Activated CD4-positive, alpha-beta T cell treated with anti-CD3 and anti-CD28 coated beads, Interleukin-2, amount 10 ng/mL, durations not matched to agents 7 days and 5 days (primary cell): ENCODE measurements at regions not wholly inside any gene's neighbourhood (a gene's known extent, or its start where the extent isn't known, plus 50 kb on each side); places are given as distances from the start of the nearest gene placed in this dataset.
A peak's percentile ranks its signal among the peaks of the same experiment; 100 is the strongest.

Source experiments
- CTCF ChIA-PET: fragments of 350-600 bp; sonication (Branson Sonifier 250); formaldehyde crosslinking; loops from one replicate; lab custom pipeline; 2021; ENCODE audit warnings: antibody characterized with exemption; lab: Charles Lee
- POLR2A ChIA-PET: fragments of 350-600 bp; sonication (Branson Sonifier 250); formaldehyde crosslinking; loops from one replicate; lab custom pipeline; 2021; ENCODE audit warnings: antibody characterized with exemption; lab: Charles Lee
- DNase-seq: peaks from one replicate; pipeline ENCODE4 v3.0.0-alpha.2; 2020
- H3K27ac Mint-ChIP-seq: one replicate; pipeline ENCODE4 v1.8.0; 2021; ENCODE audit warnings: mild to moderate bottlenecking, moderate library complexity, mixed read lengths
- H3K27me3 Mint-ChIP-seq: one replicate; pipeline ENCODE4 v1.8.0; 2021; ENCODE audit warnings: mixed read lengths
- H3K36me3 Mint-ChIP-seq: one replicate; pipeline ENCODE4 v1.8.0; 2021; ENCODE audit warnings: low read depth, mixed read lengths
- H3K4me1 Mint-ChIP-seq: one replicate; pipeline ENCODE4 v1.8.0; 2021; ENCODE audit warnings: mixed read lengths
- H3K4me3 Mint-ChIP-seq: one replicate; pipeline ENCODE4 v1.8.0; 2021; ENCODE audit warnings: mild to moderate bottlenecking, moderate library complexity, mixed read lengths
- H3K9me3 Mint-ChIP-seq: one replicate; pipeline ENCODE4 v1.8.0; 2021; ENCODE audit warnings: mixed read lengths

- ChIA-PET CTCF (interaction anchor here (0.9 kb wide), 1 partner anchor 9 kb away, joined by 4 read pairs; no protein-coding TSS in a partner anchor), POLR2A (no interaction called here)
- H3K36me3 Mint-ChIP-seq = no peaks in the 10 kb centered on the region
- H3K4me3 Mint-ChIP-seq = no peak overlapping the region
- H3K9me3 Mint-ChIP-seq = no peaks in the 10 kb centered on the region
- H3K27me3 Mint-ChIP-seq = no peaks in the 10 kb centered on the region
- H3K4me1 Mint-ChIP-seq = no peaks in the 10 kb centered on the region
- DNase-seq = no peak
- no peak overlapping the region for H3K27ac Mint-ChIP-seq
These were observed 419.9 kb upstream of the RARB start for GRCh38 chr3:25007974-25008658.

- POLR2A ChIA-PET = no interaction called here
- CTCF ChIA-PET = interaction anchor here (0.8 kb wide), 1 partner anchor 24 kb away, joined by 3 read pairs; no protein-coding TSS in a partner anchor
- Mint-ChIP-seq H3K4me3 (no peak overlapping the region), H3K27me3 (no peaks in the 10 kb centered on the region), H3K9me3 (no peaks in the 10 kb centered on the region), H3K4me1 (no peaks in the 10 kb centered on the region), H3K36me3 (no peaks in the 10 kb centered on the region), H3K27ac (no peak overlapping the region)
- DNase-seq = no peak
These were observed 418.4 kb upstream of the RARB start for GRCh38 chr3:25009665-25010064.

GRCh38 chr3:25015599-25015998, 412.5 kb upstream of the RARB start:
- no peak for DNase-seq
- ChIA-PET POLR2A (no interaction called here), CTCF (no interaction called here)
- Mint-ChIP-seq H3K36me3 (no peaks in the 10 kb centered on the region), H3K4me1 (no peaks in the 10 kb centered on the region), H3K9me3 (no peaks in the 10 kb centered on the region), H3K27me3 (no peaks in the 10 kb centered on the region), H3K4me3 (no peak overlapping the region), H3K27ac (no peak overlapping the region)

DNA sequence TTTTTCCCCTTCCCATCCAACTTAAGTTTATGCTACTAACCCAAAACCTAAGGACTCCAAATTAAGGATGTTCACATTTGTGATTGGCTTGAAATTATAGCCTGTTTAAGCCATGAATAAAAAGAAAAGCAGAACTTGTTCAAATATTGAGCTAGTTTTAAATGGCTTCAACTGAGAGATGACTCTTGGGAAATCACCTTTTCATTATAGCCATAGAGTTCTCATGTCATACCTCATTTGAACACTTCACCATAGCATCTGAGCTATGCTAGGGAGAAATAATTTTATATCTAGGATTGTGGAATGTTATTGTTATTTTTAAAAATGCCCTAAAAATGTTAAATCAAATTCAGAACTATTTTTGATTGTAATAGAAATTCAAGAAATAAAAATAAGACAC, 409.2 kb upstream of the RARB start:
- no peaks in the 10 kb centered on the region for H3K4me1 Mint-ChIP-seq
- no peak overlapping the region for H3K4me3 Mint-ChIP-seq
- no peak overlapping the region for H3K27ac Mint-ChIP-seq
- H3K9me3 Mint-ChIP-seq = no peaks in the 10 kb centered on the region
- DNase-seq = no peak
- H3K27me3 Mint-ChIP-seq = no peaks in the 10 kb centered on the region
- CTCF ChIA-PET = no interaction called here
- POLR2A ChIA-PET = no interaction called here
- no peaks in the 10 kb centered on the region for H3K36me3 Mint-ChIP-seq

GRCh38 chr3:25019506-25019905, 408.6 kb upstream of the RARB start:
- H3K9me3 Mint-ChIP-seq = no peaks in the 10 kb centered on the region
- ChIA-PET CTCF (no interaction called here), POLR2A (no interaction called here)

GRCh38 chr3:25021816-25022215, 406.2 kb upstream of the RARB start:
- DNase-seq = no peak
- no peak overlapping the region for H3K27ac Mint-ChIP-seq
- no peak overlapping the region for H3K4me3 Mint-ChIP-seq
- H3K27me3 Mint-ChIP-seq = no peaks in the 10 kb centered on the region
- ChIA-PET CTCF (no interaction called here), POLR2A (no interaction called here)
- H3K36me3 Mint-ChIP-seq = no peaks in the 10 kb centered on the region
- no peaks in the 10 kb centered on the region for H3K4me1 Mint-ChIP-seq
- no peaks in the 10 kb centered on the region for H3K9me3 Mint-ChIP-seq

More at GRCh38 chr3:25019506-25019905, 408.6 kb upstream of the RARB start:
- H3K36me3 Mint-ChIP-seq = no peaks in the 10 kb centered on the region
- no peaks in the 10 kb centered on the region for H3K4me1 Mint-ChIP-seq
- H3K27ac Mint-ChIP-seq = no peak overlapping the region
- DNase-seq = no peak
- no peak overlapping the region for H3K4me3 Mint-ChIP-seq
- no peaks in the 10 kb centered on the region for H3K27me3 Mint-ChIP-seq

DNA sequence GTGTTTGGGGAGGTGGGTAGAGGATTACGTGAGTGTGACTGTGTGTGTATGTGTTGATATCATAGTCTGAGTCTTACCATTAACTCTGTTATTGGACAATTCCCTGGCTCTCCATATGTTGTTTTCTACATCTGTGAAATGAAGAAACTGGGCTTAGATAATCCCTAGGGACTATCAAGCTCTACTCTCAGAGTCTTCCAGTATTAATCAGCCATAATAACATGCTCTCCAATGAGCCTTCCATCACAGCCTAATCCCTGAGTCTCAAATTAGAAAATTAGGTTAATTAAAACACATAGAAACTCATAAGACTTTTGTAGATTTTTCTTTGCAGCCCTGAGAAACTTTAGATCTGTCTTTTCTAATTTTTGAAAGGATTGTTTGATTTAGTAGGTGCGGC, 404.2 kb upstream of the RARB start:
- DNase-seq = no peak
- no peaks in the 10 kb centered on the region for H3K4me1 Mint-ChIP-seq
- H3K4me3 Mint-ChIP-seq = no peak overlapping the region
- POLR2A ChIA-PET = no interaction called here
- H3K36me3 Mint-ChIP-seq = no peaks in the 10 kb centered on the region
- H3K27me3 Mint-ChIP-seq = no peaks in the 10 kb centered on the region
- H3K9me3 Mint-ChIP-seq = no peaks in the 10 kb centered on the region
- no peak overlapping the region for H3K27ac Mint-ChIP-seq
- CTCF ChIA-PET = interaction anchor here (0.5 kb wide), 1 partner anchor 13 kb away, joined by 3 read pairs; no protein-coding TSS in a partner anchor

GRCh38 chr3:25025236-25025635, 402.8 kb upstream of the RARB start:
- Mint-ChIP-seq H3K4me1 (no peaks in the 10 kb centered on the region), H3K4me3 (no peak overlapping the region), H3K9me3 (no peaks in the 10 kb centered on the region), H3K36me3 (no peaks in the 10 kb centered on the region), H3K27me3 (no peaks in the 10 kb centered on the region), H3K27ac (no peak overlapping the region)
- CTCF ChIA-PET = no interaction called here
- no peak for DNase-seq
- POLR2A ChIA-PET = no interaction called here

- H3K4me1 Mint-ChIP-seq = no peaks in the 10 kb centered on the region
- DNase-seq = no peak
- no peak overlapping the region for H3K27ac Mint-ChIP-seq
- no peak overlapping the region for H3K4me3 Mint-ChIP-seq
- H3K27me3 Mint-ChIP-seq = no peaks in the 10 kb centered on the region
- ChIA-PET CTCF (no interaction called here), POLR2A (no interaction called here)
- no peaks in the 10 kb centered on the region for H3K36me3 Mint-ChIP-seq
- H3K9me3 Mint-ChIP-seq = no peaks in the 10 kb centered on the region
These were observed 400.4 kb upstream of the RARB start for GRCh38 chr3:25027650-25028049.

DNA sequence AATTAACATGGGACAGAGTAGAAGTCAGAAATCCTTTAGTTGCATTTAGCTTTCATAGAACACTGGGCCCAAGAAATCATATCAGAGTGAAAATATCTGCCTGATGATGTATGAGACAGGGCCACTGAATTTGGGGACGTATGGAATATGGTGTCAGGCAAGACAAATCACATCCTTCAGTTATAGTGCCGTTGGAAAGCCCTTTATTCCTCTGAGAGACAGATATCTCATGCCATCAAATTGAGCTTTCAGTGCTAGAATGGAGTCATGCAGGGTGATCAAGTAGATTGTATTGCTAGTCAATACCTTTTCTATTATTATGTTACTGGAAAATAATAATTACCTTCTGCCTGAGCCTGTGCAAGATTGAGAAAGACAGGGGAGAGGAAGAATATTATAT, 398.2 kb upstream of the RARB start:
- DNase-seq = no peak
- Mint-ChIP-seq H3K36me3 (no peaks in the 10 kb centered on the region), H3K4me1 (no peaks in the 10 kb centered on the region), H3K27ac (no peak overlapping the region), H3K9me3 (no peaks in the 10 kb centered on the region), H3K4me3 (no peak overlapping the region), H3K27me3 (no peaks in the 10 kb centered on the region)
- ChIA-PET CTCF (no interaction called here), POLR2A (no interaction called here)

GRCh38 chr3:25032344-25032743, 395.7 kb upstream of the RARB start:
- Mint-ChIP-seq H3K27me3 (no peaks in the 10 kb centered on the region), H3K27ac (no peak overlapping the region)

DNA sequence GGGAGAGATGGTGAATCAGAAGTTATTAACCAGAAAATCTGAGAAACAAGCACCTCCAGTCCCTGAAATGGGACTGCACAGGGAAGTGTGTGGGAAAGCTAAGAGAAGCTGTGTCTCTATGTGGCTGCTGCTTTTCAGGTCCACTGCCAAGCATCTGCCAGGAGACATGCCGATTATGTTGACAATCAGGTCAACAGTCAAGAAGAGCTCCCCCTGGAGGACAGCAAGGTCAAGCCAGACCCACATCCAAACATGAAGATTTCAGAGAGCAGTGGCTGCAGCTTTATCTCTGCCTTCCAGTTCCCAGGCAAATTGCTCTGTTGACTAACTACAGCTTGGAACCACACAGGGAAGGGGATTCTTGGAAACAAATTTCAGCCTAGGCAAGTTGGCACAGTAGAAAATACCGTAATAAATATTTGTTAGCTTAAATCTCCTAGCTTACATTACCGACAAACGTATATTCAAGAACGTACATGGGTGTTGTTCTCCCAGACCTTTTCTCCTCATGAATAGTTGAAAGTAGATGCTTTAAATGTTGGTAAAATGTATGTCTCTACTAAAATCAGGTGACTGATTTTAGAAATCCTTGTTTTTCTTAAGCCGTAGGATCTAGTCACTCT, 394.5 kb upstream of the RARB start:
- no peak overlapping the region for H3K4me3 Mint-ChIP-seq
- H3K4me1 Mint-ChIP-seq = no peaks in the 10 kb centered on the region
- no peaks in the 10 kb centered on the region for H3K36me3 Mint-ChIP-seq
- ChIA-PET CTCF (interaction anchor here (0.9 to 1.1 kb wide), 3 partner anchors 9 to 24 kb away, joined by 3 read pairs; no protein-coding TSS in a partner anchor), POLR2A (no interaction called here)
- DNase-seq = peak; percentile 17
- no peak overlapping the region for H3K27ac Mint-ChIP-seq
- H3K9me3 Mint-ChIP-seq = no peaks in the 10 kb centered on the region
- no peaks in the 10 kb centered on the region for H3K27me3 Mint-ChIP-seq

More at GRCh38 chr3:25032344-25032743, 395.7 kb upstream of the RARB start:
- ChIA-PET POLR2A (no interaction called here), CTCF (no interaction called here)
- Mint-ChIP-seq H3K36me3 (no peaks in the 10 kb centered on the region), H3K4me1 (no peaks in the 10 kb centered on the region), H3K9me3 (no peaks in the 10 kb centered on the region), H3K4me3 (no peak overlapping the region)
- DNase-seq = no peak

DNA sequence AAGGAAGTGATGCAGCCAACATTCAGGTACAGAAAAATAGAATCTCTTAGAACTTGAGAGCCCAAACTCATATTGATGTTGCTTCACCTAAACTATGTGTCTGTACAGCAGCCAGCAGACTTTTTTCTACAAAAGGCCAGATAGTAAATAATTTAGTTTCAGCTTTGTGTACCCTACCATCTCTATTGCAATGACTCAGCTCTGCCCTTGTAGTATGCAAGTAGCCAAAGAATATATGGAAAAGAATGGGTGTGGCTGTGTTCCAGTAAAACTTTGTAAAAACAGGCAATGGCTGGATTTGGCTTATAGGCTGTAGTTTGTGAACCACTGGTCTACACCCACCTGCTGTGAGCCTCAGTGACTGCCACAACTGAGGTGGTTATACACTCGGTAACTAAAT, 392.5 kb upstream of the RARB start:
- ChIA-PET POLR2A (no interaction called here), CTCF (interaction anchor here (0.6 kb wide), 1 partner anchor 63 kb away, joined by 4 read pairs; no protein-coding TSS in a partner anchor)
- H3K4me1 Mint-ChIP-seq = no peaks in the 10 kb centered on the region

More for the DNA sequence above, 392.5 kb upstream of the RARB start:
- no peak overlapping the region for H3K4me3 Mint-ChIP-seq
- H3K27ac Mint-ChIP-seq = no peak overlapping the region
- no peaks in the 10 kb centered on the region for H3K27me3 Mint-ChIP-seq
- H3K9me3 Mint-ChIP-seq = no peaks in the 10 kb centered on the region
- DNase-seq = no peak
- no peaks in the 10 kb centered on the region for H3K36me3 Mint-ChIP-seq
